Esophagus muscularis mucosa (tissue), 4 donors: ENCODE measurements at regions not wholly inside any gene's neighbourhood (a gene's known extent, or its start where the extent isn't known, plus 50 kb on each side); places are given as distances from the start of the nearest gene placed in this dataset.
"Not testable (repeated sequence)": the region's sequence is repeated elsewhere in the genome, so short reads cannot be mapped to it uniquely, and the experiment has no call there.

Experiments used
- DNase-seq: peaks from one replicate; pipeline ENCODE4 v3.0.0-alpha.2; 2017; ENCODE audit errors: extremely low spot score
- H3K27ac ChIP-seq, 4 donors: fragments of 200-600 bp; sonication (generic); replicated peaks in 1 of 4; 1 replicate in 3 of 4; 2 replicates in 1 of 4; pipeline ENCODE4 v1.5.1; 2016 to 2019; ENCODE audit warnings: mild to moderate bottlenecking in 1 of 4
- H3K27me3 ChIP-seq, 4 donors: fragments of 200-600 bp; sonication (generic); one replicate each; pipeline versions ENCODE4 v1.5.1 to v1.6.0; 2016 to 2019
- H3K36me3 ChIP-seq, 4 donors: fragments of 200-600 bp; sonication (generic); one replicate each; pipeline ENCODE4 v1.5.1; 2016 to 2019
- H3K4me1 ChIP-seq, 4 donors: fragments of 200-600 bp; sonication (generic); one replicate each; pipeline ENCODE4 v1.5.1; 2016 to 2019
- H3K4me3 ChIP-seq, 4 donors: fragments of 200-600 bp; sonication (generic); 1 replicate in 2 of 4; 2 replicates in 2 of 4; pipeline ENCODE4 v1.5.1; 2016 to 2019; ENCODE audit warnings: mild to moderate bottlenecking in 4 of 4, moderate library complexity in 1 of 4
- H3K9me3 ChIP-seq, 4 donors: fragments of 200-600 bp; sonication (generic); 1 replicate in 3 of 4; 2 replicates in 1 of 4; pipeline ENCODE4 v1.5.1; 2016 to 2019
- EP300 ChIP-seq: sonication (generic); formaldehyde crosslinking; IDR thresholded peaks from one replicate; pipeline ENCODE4 v1.6.1; 2017; ENCODE audit warnings: antibody characterized with exemption
- POLR2A ChIP-seq: fragments of 450-650 bp; IDR thresholded peaks from one replicate; pipeline ENCODE4 v1.6.1; 2017; ENCODE audit warnings: antibody characterized with exemption, moderate library complexity, mild to moderate bottlenecking, low read depth
- POLR2AphosphoS5 ChIP-seq, 2 donors: sonication (generic); formaldehyde crosslinking; IDR thresholded peaks; one replicate each; pipeline ENCODE4 v1.6.1; 2017; ENCODE audit warnings: antibody characterized with exemption in 2 of 2
- WGBS: methylation state at CpG from one replicate; pipeline ENCODE4 v1.1.5; 2018; 5-methylcytosine and 5-hydroxymethylcytosine counted together
- intact Hi-C: fragments of 100-400 bp; cut with DNase I; formaldehyde crosslinking; loops from one replicate; pipeline ENCODE4 v1.15.1; 2023
- TF ChIP-seq, protein P1 (sequence below), 3 experiments: fragments of 200-600 bp in 2 of 3; fragments of 450-650 bp in 1 of 3; sonication (generic) in 2 of 3; IDR thresholded peaks; one replicate each; pipeline ENCODE4 v1.5.1; 2017 to 2019; ENCODE audit warnings: antibody characterized with exemption in 3 of 3, mild to moderate bottlenecking in 2 of 3, moderate library complexity in 1 of 3

DNA sequence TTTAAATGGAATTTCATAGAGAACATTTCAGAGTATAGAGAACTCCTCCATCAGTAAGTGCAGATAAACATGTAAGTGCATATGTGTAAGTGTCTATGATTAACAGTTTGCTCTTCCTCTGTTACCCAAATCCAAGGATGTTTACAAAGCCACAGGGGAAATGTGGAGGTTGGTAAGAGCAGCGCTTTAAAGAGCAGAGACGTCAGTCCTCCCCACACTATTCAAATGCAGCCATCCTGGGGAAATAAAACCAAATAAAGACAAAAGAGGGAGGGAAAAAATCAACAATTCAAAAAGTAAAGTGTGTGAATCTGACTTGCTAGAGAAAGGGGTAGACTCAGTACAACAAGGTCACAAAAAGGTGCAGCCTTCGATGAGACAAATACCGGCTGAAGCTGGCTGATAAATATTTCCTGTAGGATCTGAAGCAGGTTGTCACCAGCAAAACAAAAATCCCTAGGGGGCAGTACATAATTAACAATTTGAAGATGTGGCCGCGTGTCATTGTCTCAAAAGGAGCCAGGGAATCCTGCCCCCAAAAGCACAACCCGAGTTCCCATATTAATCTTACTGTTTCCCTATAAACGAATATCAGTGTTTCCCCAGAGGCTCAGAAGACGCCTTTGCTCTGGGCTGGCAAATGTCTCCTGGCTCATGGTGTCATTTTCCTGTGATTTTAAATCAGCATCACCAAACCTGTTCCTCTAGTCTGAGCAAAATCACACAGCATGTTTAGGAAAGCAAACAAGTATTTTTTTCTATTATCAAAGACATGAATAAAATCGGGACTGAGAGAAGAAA is 216.5 kb downstream of the CDCA7 start:
- intact Hi-C loops, result no loop called here
- DNase-seq, result no peak
- no peak overlapping the region for H3K27ac ChIP-seq
- H3K4me1 ChIP-seq, result peaks cover 0 to 10% (median 9%) of the 10 kb centered on the region in 4 donors
- no peaks in the 10 kb centered on the region for H3K36me3 ChIP-seq
- WGBS, result 14% methylated on average over 10 of the region's 10 CpGs
- no peaks in the 10 kb centered on the region for H3K27me3 ChIP-seq
- no peak for TF ChIP-seq POLR2AphosphoS5 (IDR thresholded peaks at IDR 0.05)
- TF ChIP-seq, protein P1, sequence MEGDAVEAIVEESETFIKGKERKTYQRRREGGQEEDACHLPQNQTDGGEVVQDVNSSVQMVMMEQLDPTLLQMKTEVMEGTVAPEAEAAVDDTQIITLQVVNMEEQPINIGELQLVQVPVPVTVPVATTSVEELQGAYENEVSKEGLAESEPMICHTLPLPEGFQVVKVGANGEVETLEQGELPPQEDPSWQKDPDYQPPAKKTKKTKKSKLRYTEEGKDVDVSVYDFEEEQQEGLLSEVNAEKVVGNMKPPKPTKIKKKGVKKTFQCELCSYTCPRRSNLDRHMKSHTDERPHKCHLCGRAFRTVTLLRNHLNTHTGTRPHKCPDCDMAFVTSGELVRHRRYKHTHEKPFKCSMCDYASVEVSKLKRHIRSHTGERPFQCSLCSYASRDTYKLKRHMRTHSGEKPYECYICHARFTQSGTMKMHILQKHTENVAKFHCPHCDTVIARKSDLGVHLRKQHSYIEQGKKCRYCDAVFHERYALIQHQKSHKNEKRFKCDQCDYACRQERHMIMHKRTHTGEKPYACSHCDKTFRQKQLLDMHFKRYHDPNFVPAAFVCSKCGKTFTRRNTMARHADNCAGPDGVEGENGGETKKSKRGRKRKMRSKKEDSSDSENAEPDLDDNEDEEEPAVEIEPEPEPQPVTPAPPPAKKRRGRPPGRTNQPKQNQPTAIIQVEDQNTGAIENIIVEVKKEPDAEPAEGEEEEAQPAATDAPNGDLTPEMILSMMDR (IDR thresholded peaks at IDR 0.05), result peak; percentile 24 to 40 (median 25)
- no peak overlapping the region for H3K4me3 ChIP-seq
- no peaks in the 10 kb centered on the region for H3K9me3 ChIP-seq

DNA sequence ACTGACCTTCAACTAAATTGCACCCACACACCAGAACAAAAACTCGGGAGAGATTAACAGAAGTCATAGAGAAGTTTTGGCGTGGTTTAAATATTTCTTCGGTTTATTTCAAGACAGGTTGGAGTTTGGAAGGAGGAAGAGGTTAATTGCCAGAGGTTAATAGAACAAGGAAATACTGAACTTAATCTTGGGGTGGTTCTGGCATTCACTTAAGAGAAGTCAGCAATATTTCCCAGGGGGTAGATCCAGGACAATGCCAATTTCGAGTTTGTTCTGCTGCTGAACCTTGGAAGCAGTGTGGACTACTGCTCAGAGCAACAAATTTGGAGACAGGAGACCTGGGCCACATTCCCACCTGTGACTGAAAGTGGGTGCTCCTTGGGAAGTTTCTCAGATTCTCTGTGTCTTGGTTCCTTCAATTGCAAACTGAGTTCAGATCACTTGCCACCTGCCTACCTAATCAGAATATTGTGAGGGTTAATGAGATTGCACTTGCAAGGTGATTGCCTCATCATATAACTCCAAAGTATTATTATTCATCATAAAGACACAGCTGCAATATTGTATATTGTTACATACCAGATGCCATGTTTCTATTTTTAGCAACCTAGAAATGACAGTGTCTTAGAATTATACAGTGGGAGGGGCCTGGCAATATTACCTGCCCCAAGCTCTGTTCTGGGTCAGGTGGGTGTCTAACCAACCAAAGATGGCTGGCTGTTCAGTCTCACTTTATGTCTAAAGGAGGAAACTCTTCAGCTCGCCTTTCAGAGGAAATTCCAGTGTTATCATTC is 217.4 kb downstream of the CDCA7 start:
- no peaks in the 10 kb centered on the region for H3K9me3 ChIP-seq
- no peak overlapping the region for H3K27ac ChIP-seq
- H3K36me3 ChIP-seq, result no peaks in the 10 kb centered on the region
- TF ChIP-seq POLR2AphosphoS5 (IDR thresholded peaks at IDR 0.05), result no peak
- TF ChIP-seq, protein P1 (IDR thresholded peaks at IDR 0.05), result no peak
- no peak for TF ChIP-seq EP300
- no peak for TF ChIP-seq POLR2A
- peaks cover 0 to 10% (median 9%) of the 10 kb centered on the region in 4 donors for H3K4me1 ChIP-seq
- intact Hi-C loops, result no loop called here
- no peaks in the 10 kb centered on the region for H3K27me3 ChIP-seq
- H3K4me3 ChIP-seq, result no peak overlapping the region
- 58% methylated on average over 5 of the region's 5 CpGs for WGBS
- DNase-seq, result no peak

DNA sequence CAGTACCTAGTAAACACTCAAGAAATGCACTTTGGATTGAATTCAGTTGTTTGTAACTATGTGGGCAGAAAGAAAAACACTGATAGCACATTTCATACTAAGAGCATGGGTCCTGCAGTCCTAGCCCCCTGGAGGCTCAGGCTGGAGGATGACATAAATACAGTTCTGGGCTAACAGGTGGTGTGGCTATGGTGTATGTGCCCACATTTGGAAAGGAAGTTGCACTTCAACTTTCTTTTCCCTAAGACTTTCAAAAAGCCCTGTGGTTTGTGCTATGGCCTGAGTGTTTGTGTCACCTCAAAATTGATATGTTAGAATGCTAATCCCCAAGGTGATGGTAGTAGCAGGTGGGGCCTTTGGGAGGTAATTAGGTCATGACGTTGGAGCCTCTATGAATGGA is 218.2 kb downstream of the CDCA7 start:
- Histone ChIP-seq H3K27ac (no peak overlapping the region), H3K36me3 (no peaks in the 10 kb centered on the region), H3K4me3 (no peak overlapping the region), H3K27me3 (no peaks in the 10 kb centered on the region), H3K9me3 (no peaks in the 10 kb centered on the region), H3K4me1 (peaks cover 0 to 10% (median 9%) of the 10 kb centered on the region in 4 donors)
- intact Hi-C loops, result no loop called here
- 85% methylated on average over 1 of the region's 1 CpG for WGBS
- DNase-seq, result no peak
- TF ChIP-seq POLR2A (no peak), POLR2AphosphoS5 (IDR thresholded peaks at IDR 0.05) (no peak), EP300 (no peak)
- TF ChIP-seq, protein P1 (IDR thresholded peaks at IDR 0.05), result no peak

DNA sequence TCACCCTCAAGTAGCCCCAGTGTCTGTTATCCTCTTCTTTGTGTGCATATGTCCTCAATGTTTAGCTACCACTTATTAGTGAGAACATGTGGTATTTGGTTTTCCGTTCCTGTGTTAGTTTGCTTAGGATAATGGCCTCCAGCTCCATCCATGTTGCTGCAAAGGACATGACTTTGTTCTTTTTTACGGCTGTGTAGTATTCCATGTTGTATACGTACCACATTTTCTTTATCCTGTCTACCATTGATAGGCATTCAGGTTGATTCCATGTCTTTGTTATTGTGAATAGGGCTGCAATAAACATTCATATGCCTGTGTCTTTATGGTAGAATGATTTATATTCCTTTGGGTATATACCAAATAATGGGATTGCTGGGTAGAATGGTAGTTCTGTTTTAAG is 219.1 kb downstream of the CDCA7 start:
- peaks cover 0 to 10% (median 9%) of the 10 kb centered on the region in 4 donors for H3K4me1 ChIP-seq
- H3K36me3 ChIP-seq, H3K27ac ChIP-seq, H3K27me3 ChIP-seq, intact Hi-C loops, H3K9me3 ChIP-seq, DNase-seq, H3K4me3 ChIP-seq: not testable (repeated sequence)
- whole genome bisulfite sequencing, result 97% methylated on average over 3 of the region's 3 CpGs

DNA sequence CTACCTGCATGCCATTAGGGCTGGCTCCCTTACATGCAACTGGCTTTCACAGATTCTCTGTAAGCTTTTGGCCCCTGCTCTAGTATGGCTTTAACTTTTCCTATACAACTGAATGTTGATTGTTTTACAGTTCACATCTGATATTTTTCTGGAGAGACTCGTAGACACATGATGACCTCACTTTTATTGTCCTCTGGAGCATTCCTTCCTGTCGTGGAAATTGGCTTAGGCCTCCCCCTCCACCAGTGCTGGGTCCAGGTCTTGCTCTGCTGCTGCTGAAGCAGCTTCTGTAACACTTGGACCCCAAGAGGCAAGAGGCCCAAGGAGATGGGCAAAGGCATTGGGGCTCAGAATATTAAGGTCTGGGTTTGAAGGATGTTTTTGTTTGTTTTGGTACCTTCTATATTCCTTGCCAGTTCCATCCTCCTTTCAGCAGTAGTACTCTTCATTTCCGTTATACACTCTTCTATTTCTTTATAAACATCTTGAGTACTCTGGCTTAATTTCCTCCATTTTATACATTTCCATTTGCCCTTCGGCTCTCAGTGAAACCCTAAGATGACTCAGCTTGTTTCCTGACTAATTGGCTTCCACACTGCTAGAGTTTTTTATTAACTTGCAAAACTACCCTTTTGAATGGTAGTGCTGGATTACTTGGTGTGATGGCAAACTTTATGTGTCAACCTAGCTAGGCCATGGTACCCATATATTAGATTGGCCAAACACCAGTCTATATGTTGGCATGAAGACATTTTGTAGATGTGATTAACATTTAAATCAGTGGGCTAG is 219.8 kb downstream of the CDCA7 start:
- Histone ChIP-seq H3K27ac (no peak overlapping the region), H3K36me3 (no peaks in the 10 kb centered on the region), H3K4me1 (peaks cover 0 to 10% (median 9%) of the 10 kb centered on the region in 4 donors), H3K9me3 (no peaks in the 10 kb centered on the region), H3K4me3 (no peak overlapping the region), H3K27me3 (no peaks in the 10 kb centered on the region)
- no peak for DNase-seq
- TF ChIP-seq, protein P1 (IDR thresholded peaks at IDR 0.05), result no peak
- TF ChIP-seq EP300 (no peak), POLR2AphosphoS5 (IDR thresholded peaks at IDR 0.05) (no peak), POLR2A (no peak)
- WGBS, result 76% methylated on average over 4 of the region's 4 CpGs
- intact Hi-C loops, result no loop called here
